ENCODE measurements at regions not wholly inside any gene's neighbourhood (a gene's known extent, or its start where the extent isn't known, plus 50 kb on each side); places are given as distances from the start of the nearest gene placed in this dataset.
"Not testable (repeated sequence)": the region's sequence is repeated elsewhere in the genome, so short reads cannot be mapped to it uniquely, and the experiment has no call there.

- Histone ChIP-seq H3K4me2 (ENCODE audit: control insufficient read depth, extremely low read depth, insufficient read depth, low read depth, low read length) (no peak overlapping the region), H3K4me3 (ENCODE audit: control insufficient read depth in 2 of 3, extremely low read depth in 1 of 3, insufficient read depth in 2 of 3, low read depth in 1 of 3, low read length in 3 of 3) (no peak overlapping the region), H2AFZ (ENCODE audit: control insufficient read depth, low read length) (no peak overlapping the region), H3K27me3 (ENCODE audit: control insufficient read depth, extremely low read depth, insufficient read depth, low read length) (no peaks in the 10 kb centered on the region), H3K27ac (ENCODE audit: control insufficient read depth, insufficient read depth, low read length) (no peak overlapping the region), H3K4me1 (ENCODE audit: control insufficient read depth, extremely low read depth, insufficient read depth, low read length) (no peaks in the 10 kb centered on the region), H3K79me2 (ENCODE audit: control insufficient read depth, insufficient read depth, low read length) (no peaks in the 10 kb centered on the region), H3K9ac (ENCODE audit: control insufficient read depth, extremely low read depth, insufficient read depth, low read length) (no peak overlapping the region), H3K9me3 (ENCODE audit: control insufficient read depth, low read depth, low read length) (peaks cover 2% of the 10 kb centered on the region), H3K9me1 (ENCODE audit: control insufficient read depth, extremely low read depth, insufficient read depth, low read length) (no peaks in the 10 kb centered on the region), H3K36me3 (ENCODE audit: control insufficient read depth in 2 of 2, extremely low read depth in 1 of 2, insufficient read depth in 2 of 2, low read length in 2 of 2) (no peaks in the 10 kb centered on the region), H4K20me1 (ENCODE audit: control insufficient read depth, extremely low read depth, insufficient read depth, low read length) (no peaks in the 10 kb centered on the region)
- no peak for TF ChIP-seq EZH2 (IDR thresholded peaks at IDR 0.05; ENCODE audit: low read length)
- no peak for TF ChIP-seq CTCF (optimal IDR thresholded peaks at IDR 0.05 in 1 of 3, IDR thresholded peaks at IDR 0.05 in 1 of 3, conservative IDR thresholded peaks at IDR 0.05 in 1 of 3; ENCODE audit: extremely low read depth in 1 of 3, insufficient read depth in 2 of 3, low read length in 3 of 3)
- dilution Hi-C loops (cut with MboI; ENCODE audit: extremely low pct_ligation_motif_present, low sequenced_read_pairs) = no loop called here
- FAIRE-seq (no peak), DNase-seq (ENCODE audit: low read depth, low spot score) (no peak)
Observed at GRCh38 chrX:85808217-85808616, 239.1 kb downstream of the CHM start.

DNA sequence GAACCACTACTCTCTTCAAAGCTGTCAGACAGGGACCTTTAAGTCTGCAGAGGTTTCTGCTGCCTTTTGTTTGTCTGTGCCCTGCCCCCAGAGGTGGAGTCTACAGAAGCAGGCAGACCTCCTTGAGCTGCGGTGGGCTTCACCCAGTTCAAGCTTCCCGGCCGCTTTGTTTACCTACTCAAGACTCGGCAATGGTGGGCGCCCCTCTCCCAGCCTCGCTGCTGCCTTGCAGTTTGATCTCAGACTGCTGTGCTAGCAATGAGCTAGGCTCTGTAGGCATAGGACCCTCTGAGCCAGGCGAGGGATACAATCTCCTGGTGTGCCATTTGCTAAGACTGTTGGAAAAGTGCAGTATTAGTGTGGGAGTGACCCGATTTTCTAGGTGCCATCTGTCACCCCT lies 275.0 kb downstream of the CHM start:
- H3K4me2 ChIP-seq (ENCODE audit: control insufficient read depth, extremely low read depth, insufficient read depth, low read depth, low read length); DNase-seq (ENCODE audit: low read depth, low spot score); H2AFZ ChIP-seq (ENCODE audit: control insufficient read depth, low read length); H4K20me1 ChIP-seq (ENCODE audit: control insufficient read depth, extremely low read depth, insufficient read depth, low read length); dilution Hi-C loops (cut with MboI; ENCODE audit: extremely low pct_ligation_motif_present, low sequenced_read_pairs); H3K4me1 ChIP-seq (ENCODE audit: control insufficient read depth, extremely low read depth, insufficient read depth, low read length); H3K36me3 ChIP-seq (ENCODE audit: control insufficient read depth in 2 of 2, extremely low read depth in 1 of 2, insufficient read depth in 2 of 2, low read length in 2 of 2); H3K27ac ChIP-seq (ENCODE audit: control insufficient read depth, insufficient read depth, low read length); H3K9ac ChIP-seq (ENCODE audit: control insufficient read depth, extremely low read depth, insufficient read depth, low read length); H3K27me3 ChIP-seq (ENCODE audit: control insufficient read depth, extremely low read depth, insufficient read depth, low read length); FAIRE-seq; H3K9me3 ChIP-seq (ENCODE audit: control insufficient read depth, low read depth, low read length); H3K79me2 ChIP-seq (ENCODE audit: control insufficient read depth, insufficient read depth, low read length); H3K4me3 ChIP-seq (ENCODE audit: control insufficient read depth in 2 of 3, extremely low read depth in 1 of 3, insufficient read depth in 2 of 3, low read depth in 1 of 3, low read length in 3 of 3); H3K9me1 ChIP-seq (ENCODE audit: control insufficient read depth, extremely low read depth, insufficient read depth, low read length): not testable (repeated sequence)

- Histone ChIP-seq H3K36me3 (ENCODE audit: control insufficient read depth in 2 of 2, extremely low read depth in 1 of 2, insufficient read depth in 2 of 2, low read length in 2 of 2) (no peaks in the 10 kb centered on the region), H3K4me3 (ENCODE audit: control insufficient read depth in 2 of 3, extremely low read depth in 1 of 3, insufficient read depth in 2 of 3, low read depth in 1 of 3, low read length in 3 of 3) (no peak overlapping the region), H3K9me1 (ENCODE audit: control insufficient read depth, extremely low read depth, insufficient read depth, low read length) (no peaks in the 10 kb centered on the region), H3K27me3 (ENCODE audit: control insufficient read depth, extremely low read depth, insufficient read depth, low read length) (no peaks in the 10 kb centered on the region), H3K9me3 (ENCODE audit: control insufficient read depth, low read depth, low read length) (no peaks in the 10 kb centered on the region), H3K9ac (ENCODE audit: control insufficient read depth, extremely low read depth, insufficient read depth, low read length) (no peak overlapping the region), H3K4me1 (ENCODE audit: control insufficient read depth, extremely low read depth, insufficient read depth, low read length) (no peaks in the 10 kb centered on the region), H3K4me2 (ENCODE audit: control insufficient read depth, extremely low read depth, insufficient read depth, low read depth, low read length) (no peak overlapping the region), H4K20me1 (ENCODE audit: control insufficient read depth, extremely low read depth, insufficient read depth, low read length) (no peaks in the 10 kb centered on the region), H2AFZ (ENCODE audit: control insufficient read depth, low read length) (no peak overlapping the region), H3K27ac (ENCODE audit: control insufficient read depth, insufficient read depth, low read length) (no peak overlapping the region), H3K79me2 (ENCODE audit: control insufficient read depth, insufficient read depth, low read length) (no peaks in the 10 kb centered on the region)
- FAIRE-seq = no peak
- dilution Hi-C loops (cut with MboI; ENCODE audit: extremely low pct_ligation_motif_present, low sequenced_read_pairs) = no loop called here
- no peak for DNase-seq (ENCODE audit: low read depth, low spot score)
- TF ChIP-seq CTCF (optimal IDR thresholded peaks at IDR 0.05 in 1 of 3, IDR thresholded peaks at IDR 0.05 in 1 of 3, conservative IDR thresholded peaks at IDR 0.05 in 1 of 3; ENCODE audit: extremely low read depth in 1 of 3, insufficient read depth in 2 of 3, low read length in 3 of 3) (no peak), EZH2 (IDR thresholded peaks at IDR 0.05; ENCODE audit: low read length) (no peak)
Observed at GRCh38 chrX:85765651-85766050, 281.7 kb downstream of the CHM start.

DNA sequence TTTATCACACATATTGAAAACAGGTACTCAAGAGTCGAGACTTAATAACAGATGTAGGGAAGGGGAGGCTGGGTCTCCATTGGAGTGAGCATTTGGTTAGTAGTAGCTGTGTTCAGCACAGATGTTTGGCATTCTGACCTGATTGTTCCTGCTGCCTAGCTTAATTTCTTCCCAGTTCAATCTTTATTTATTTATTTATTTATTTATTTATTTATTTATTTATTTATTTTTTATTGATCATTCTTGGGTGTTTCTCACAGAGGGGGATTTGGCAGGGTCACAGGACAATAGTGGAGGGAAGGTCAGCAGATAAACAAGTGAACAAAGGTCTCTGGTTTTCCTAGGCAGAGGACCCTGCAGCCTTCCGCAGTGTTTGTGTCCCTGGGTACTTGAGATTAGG lies 324.3 kb downstream of the CHM start:
- FAIRE-seq; H3K36me3 ChIP-seq (ENCODE audit: control insufficient read depth in 2 of 2, extremely low read depth in 1 of 2, insufficient read depth in 2 of 2, low read length in 2 of 2); H3K9ac ChIP-seq (ENCODE audit: control insufficient read depth, extremely low read depth, insufficient read depth, low read length); H2AFZ ChIP-seq (ENCODE audit: control insufficient read depth, low read length); DNase-seq (ENCODE audit: low read depth, low spot score); H3K9me1 ChIP-seq (ENCODE audit: control insufficient read depth, extremely low read depth, insufficient read depth, low read length); H3K4me2 ChIP-seq (ENCODE audit: control insufficient read depth, extremely low read depth, insufficient read depth, low read depth, low read length); H3K4me3 ChIP-seq (ENCODE audit: control insufficient read depth in 2 of 3, extremely low read depth in 1 of 3, insufficient read depth in 2 of 3, low read depth in 1 of 3, low read length in 3 of 3); H3K9me3 ChIP-seq (ENCODE audit: control insufficient read depth, low read depth, low read length); H4K20me1 ChIP-seq (ENCODE audit: control insufficient read depth, extremely low read depth, insufficient read depth, low read length); dilution Hi-C loops (cut with MboI; ENCODE audit: extremely low pct_ligation_motif_present, low sequenced_read_pairs); H3K27me3 ChIP-seq (ENCODE audit: control insufficient read depth, extremely low read depth, insufficient read depth, low read length); H3K27ac ChIP-seq (ENCODE audit: control insufficient read depth, insufficient read depth, low read length); H3K79me2 ChIP-seq (ENCODE audit: control insufficient read depth, insufficient read depth, low read length); H3K4me1 ChIP-seq (ENCODE audit: control insufficient read depth, extremely low read depth, insufficient read depth, low read length): not testable (repeated sequence)
